GM19463 (cell line): ENCODE measurements at regions not wholly inside any gene's neighbourhood (a gene's known extent, or its start where the extent isn't known, plus 50 kb on each side); places are given as distances from the start of the nearest gene placed in this dataset.

ENCODE experiments used
- ATAC-seq: cut with Tn5 transposase; IDR thresholded peaks from one replicate; pipeline ENCODE4 v1.9.1; 2021; ENCODE audit warnings: mild to moderate bottlenecking, moderate library complexity; ENCODE audit not compliant: unreplicated experiment

- no peak for ATAC-seq
These were observed 368.1 kb upstream of the MAD2L1 start for GRCh38 chr4:120434756-120435155.

- ATAC-seq: no peak
These were observed 365.7 kb upstream of the MAD2L1 start for GRCh38 chr4:120432301-120432860.

- no peak for ATAC-seq
These were observed 364.5 kb upstream of the MAD2L1 start for GRCh38 chr4:120431180-120431579.

GRCh38 chr4:120418146-120418545 is 351.5 kb upstream of the MAD2L1 start:
- ATAC-seq: no peak

GRCh38 chr4:120415896-120416295 is 349.2 kb upstream of the MAD2L1 start:
- ATAC-seq: no peak

GRCh38 chr4:120406960-120407359 is 340.3 kb upstream of the MAD2L1 start:
- ATAC-seq: no peak

GRCh38 chr4:120403296-120403695 is 336.6 kb upstream of the MAD2L1 start:
- no peak for ATAC-seq

- ATAC-seq: no peak
These were observed 333.8 kb upstream of the MAD2L1 start for GRCh38 chr4:120400441-120400840.

- no peak for ATAC-seq
These were observed 333.2 kb upstream of the MAD2L1 start for GRCh38 chr4:120399826-120400225.

- ATAC-seq: no peak
These were observed 329.1 kb upstream of the MAD2L1 start for GRCh38 chr4:120395746-120396145.

- ATAC-seq: no peak
These were observed 289.2 kb upstream of the MAD2L1 start for GRCh38 chr4:120355881-120356280.

GRCh38 chr4:120354381-120354780 is 287.7 kb upstream of the MAD2L1 start:
- ATAC-seq: no peak

GRCh38 chr4:120353235-120353634 is 286.6 kb upstream of the MAD2L1 start:
- ATAC-seq: peak; percentile 56

GRCh38 chr4:120352739-120353138 is 286.1 kb upstream of the MAD2L1 start:
- ATAC-seq: no peak

- no peak for ATAC-seq
These were observed 282.3 kb upstream of the MAD2L1 start for GRCh38 chr4:120348948-120349347.

GRCh38 chr4:120348521-120348920 is 281.9 kb upstream of the MAD2L1 start:
- ATAC-seq: no peak

- ATAC-seq: peak; percentile 51
These were observed 265.1 kb upstream of the MAD2L1 start for GRCh38 chr4:120331486-120332370.

- ATAC-seq: no peak
These were observed 262.7 kb upstream of the MAD2L1 start for GRCh38 chr4:120329386-120329785.

- ATAC-seq: no peak
These were observed 260.6 kb upstream of the MAD2L1 start for GRCh38 chr4:120327276-120327675.

GRCh38 chr4:120319046-120319767 is 252.6 kb upstream of the MAD2L1 start:
- ATAC-seq: no peak

- no peak for ATAC-seq
These were observed 251.7 kb upstream of the MAD2L1 start for GRCh38 chr4:120318196-120318846.
